ENCODE measurements at regions not wholly inside any gene's neighbourhood (a gene's known extent, or its start where the extent isn't known, plus 50 kb on each side); places are given as distances from the start of the nearest gene placed in this dataset.

DNA sequence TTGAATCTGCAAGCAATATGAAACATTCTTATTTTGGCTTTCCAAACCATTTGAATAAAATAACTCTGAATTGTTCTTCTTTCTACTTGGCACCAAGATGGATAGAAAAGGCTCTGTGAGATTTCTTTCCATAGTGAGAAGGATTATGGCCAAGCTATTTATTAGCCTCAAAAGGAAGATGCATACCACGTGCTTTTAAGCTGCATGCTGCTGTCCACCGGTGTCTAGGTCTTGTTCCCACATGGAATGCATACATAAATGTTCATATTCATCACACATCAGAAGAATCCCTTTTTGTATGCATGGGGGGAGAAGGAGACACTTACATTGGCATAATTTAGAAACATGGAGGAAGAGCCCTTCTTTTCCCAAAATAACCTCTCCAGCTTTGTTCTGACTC lies 273.4 kb downstream of the FAM76B start:
- DNase-seq = no peak
- 73 to 94% (median 88%) methylated on average over 2 of the region's 2 CpGs for WGBS, 5 donors
- intact Hi-C loops (cut with DNase I; ENCODE audit: low total_unique reads) = no loop called here
- Histone ChIP-seq H3K27me3 (replicated peaks in 1 of 7) (no peaks in the 10 kb centered on the region), H3K9me3 (no peaks in the 10 kb centered on the region), H3K36me3 (no peaks in the 10 kb centered on the region), H3K4me3 (no peak overlapping the region), H3K27ac (no peak overlapping the region), H3K4me1 (peaks cover 0 to 15% (median 0%) of the 10 kb centered on the region in 6 donors)
- no peak for TF ChIP-seq POLR2AphosphoS5 (IDR thresholded peaks at IDR 0.05)
- no peak for TF ChIP-seq POLR2A (IDR thresholded peaks at IDR 0.05)
- TF ChIP-seq, protein P1, sequence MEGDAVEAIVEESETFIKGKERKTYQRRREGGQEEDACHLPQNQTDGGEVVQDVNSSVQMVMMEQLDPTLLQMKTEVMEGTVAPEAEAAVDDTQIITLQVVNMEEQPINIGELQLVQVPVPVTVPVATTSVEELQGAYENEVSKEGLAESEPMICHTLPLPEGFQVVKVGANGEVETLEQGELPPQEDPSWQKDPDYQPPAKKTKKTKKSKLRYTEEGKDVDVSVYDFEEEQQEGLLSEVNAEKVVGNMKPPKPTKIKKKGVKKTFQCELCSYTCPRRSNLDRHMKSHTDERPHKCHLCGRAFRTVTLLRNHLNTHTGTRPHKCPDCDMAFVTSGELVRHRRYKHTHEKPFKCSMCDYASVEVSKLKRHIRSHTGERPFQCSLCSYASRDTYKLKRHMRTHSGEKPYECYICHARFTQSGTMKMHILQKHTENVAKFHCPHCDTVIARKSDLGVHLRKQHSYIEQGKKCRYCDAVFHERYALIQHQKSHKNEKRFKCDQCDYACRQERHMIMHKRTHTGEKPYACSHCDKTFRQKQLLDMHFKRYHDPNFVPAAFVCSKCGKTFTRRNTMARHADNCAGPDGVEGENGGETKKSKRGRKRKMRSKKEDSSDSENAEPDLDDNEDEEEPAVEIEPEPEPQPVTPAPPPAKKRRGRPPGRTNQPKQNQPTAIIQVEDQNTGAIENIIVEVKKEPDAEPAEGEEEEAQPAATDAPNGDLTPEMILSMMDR (IDR thresholded peaks at IDR 0.05 in 8 of 11, conservative IDR thresholded peaks at IDR 0.05 in 3 of 11) = no peak

DNA sequence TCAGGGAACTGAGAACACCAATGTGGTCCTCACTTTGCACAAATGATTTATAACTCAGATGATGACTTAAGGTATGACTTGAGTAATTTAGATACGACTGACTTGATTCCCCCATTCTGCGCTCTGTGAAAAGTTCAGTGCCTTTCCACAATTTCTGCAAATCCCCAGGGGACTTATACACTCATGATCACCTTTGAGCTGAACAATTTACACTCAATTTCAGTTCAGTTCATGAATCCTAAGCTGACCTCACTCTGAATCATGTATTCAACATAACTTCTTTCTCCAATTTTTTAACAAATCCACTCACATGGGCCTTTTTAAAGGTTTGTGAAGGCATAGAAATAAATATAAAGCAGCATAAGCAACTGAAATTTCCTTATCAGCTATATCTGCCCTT lies 274.2 kb downstream of the FAM76B start:
- TF ChIP-seq, protein P1 (IDR thresholded peaks at IDR 0.05 in 8 of 11, conservative IDR thresholded peaks at IDR 0.05 in 3 of 11) = no peak
- TF ChIP-seq POLR2A (IDR thresholded peaks at IDR 0.05) (no peak), POLR2AphosphoS5 (IDR thresholded peaks at IDR 0.05) (no peak)
- DNase-seq = no peak
- H3K27ac ChIP-seq = no peak overlapping the region
- WGBS, 5 donors = 81 to 94% (median 87%) methylated on average over 2 of the region's 2 CpGs
- intact Hi-C loops (cut with DNase I; ENCODE audit: low total_unique reads) = no loop called here
- peaks cover 0 to 15% (median 0%) of the 10 kb centered on the region in 6 donors for H3K4me1 ChIP-seq
- no peak overlapping the region for H3K4me3 ChIP-seq
- H3K27me3 ChIP-seq (replicated peaks in 1 of 7) = no peaks in the 10 kb centered on the region
- H3K36me3 ChIP-seq = no peaks in the 10 kb centered on the region
- no peaks in the 10 kb centered on the region for H3K9me3 ChIP-seq

GRCh38 chr11:95514416-95515110 lies 275.0 kb downstream of the FAM76B start:
- 77 to 80% (median 77%) methylated on average over 4 of the region's 4 CpGs for WGBS, 5 donors
- intact Hi-C loops (cut with DNase I; ENCODE audit: low total_unique reads) = no loop called here
- Histone ChIP-seq H3K27me3 (replicated peaks in 1 of 7) (no peaks in the 10 kb centered on the region), H3K4me3 (no peak overlapping the region), H3K36me3 (no peaks in the 10 kb centered on the region), H3K9me3 (no peaks in the 10 kb centered on the region), H3K4me1 (peaks cover 0 to 15% (median 0%) of the 10 kb centered on the region in 6 donors), H3K27ac (no peak overlapping the region)
- TF ChIP-seq POLR2AphosphoS5 (IDR thresholded peaks at IDR 0.05) = no peak
- TF ChIP-seq, protein P1 (IDR thresholded peaks at IDR 0.05 in 8 of 11, conservative IDR thresholded peaks at IDR 0.05 in 3 of 11) = no peak
- TF ChIP-seq POLR2A (IDR thresholded peaks at IDR 0.05) = no peak
- no peak for DNase-seq

DNA sequence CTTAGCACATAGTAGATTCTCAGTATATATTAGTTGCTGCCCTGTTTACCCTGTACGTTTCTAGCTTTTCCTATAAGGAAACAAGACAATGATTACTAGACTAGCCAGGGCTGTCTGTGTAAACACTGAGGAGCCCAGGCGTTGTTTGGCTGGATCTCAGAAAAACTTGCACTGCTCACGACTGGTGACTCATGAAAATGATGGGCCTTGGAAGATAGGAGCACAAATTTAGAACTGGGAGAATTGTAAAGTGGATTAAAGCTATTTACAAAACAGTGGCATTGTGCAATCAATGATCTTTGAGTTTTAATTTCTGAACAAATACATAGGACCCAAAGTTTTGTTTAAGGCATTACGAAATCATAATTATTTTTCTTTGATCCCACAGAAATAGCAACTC lies 276.9 kb downstream of the FAM76B start:
- DNase-seq = no peak
- no peak overlapping the region for H3K4me3 ChIP-seq
- no peaks in the 10 kb centered on the region for H3K27me3 ChIP-seq (replicated peaks in 1 of 7)
- intact Hi-C loops (cut with DNase I; ENCODE audit: low total_unique reads) = no loop called here
- 59 to 71% (median 69%) methylated on average over 4 of the region's 4 CpGs for WGBS, 5 donors
- H3K9me3 ChIP-seq = no peaks in the 10 kb centered on the region
- peaks cover 0 to 15% (median 0%) of the 10 kb centered on the region in 6 donors for H3K4me1 ChIP-seq
- no peak for TF ChIP-seq POLR2A (IDR thresholded peaks at IDR 0.05)
- TF ChIP-seq, protein P1 (IDR thresholded peaks at IDR 0.05 in 8 of 11, conservative IDR thresholded peaks at IDR 0.05 in 3 of 11) = no peak
- TF ChIP-seq POLR2AphosphoS5 (IDR thresholded peaks at IDR 0.05) = no peak
- no peak overlapping the region for H3K27ac ChIP-seq
- no peaks in the 10 kb centered on the region for H3K36me3 ChIP-seq

Measured in spleen (tissue), 11 donors.